OCI-LY3 (cell line): ENCODE measurements at regions not wholly inside any gene's neighbourhood (a gene's known extent, or its start where the extent isn't known, plus 50 kb on each side); places are given as distances from the start of the nearest gene placed in this dataset.

ENCODE experiments used
- EZH2phosphoT487 ChIP-seq: fragments of 200-600 bp; shearing (Covaris generic); IDR thresholded peaks from 2 replicates; pipeline ENCODE4 v1.6.1; 2018; ENCODE audit warnings: antibody characterized with exemption, mixed run types, low read depth
- TF ChIP-seq, protein P1 (sequence below): fragments of 200-600, 300-600 bp; sonication (generic); IDR thresholded peaks from 2 replicates; pipeline ENCODE4 v1.5.1; 2014; ENCODE audit warnings: antibody characterized with exemption, low read length, low read depth

DNA sequence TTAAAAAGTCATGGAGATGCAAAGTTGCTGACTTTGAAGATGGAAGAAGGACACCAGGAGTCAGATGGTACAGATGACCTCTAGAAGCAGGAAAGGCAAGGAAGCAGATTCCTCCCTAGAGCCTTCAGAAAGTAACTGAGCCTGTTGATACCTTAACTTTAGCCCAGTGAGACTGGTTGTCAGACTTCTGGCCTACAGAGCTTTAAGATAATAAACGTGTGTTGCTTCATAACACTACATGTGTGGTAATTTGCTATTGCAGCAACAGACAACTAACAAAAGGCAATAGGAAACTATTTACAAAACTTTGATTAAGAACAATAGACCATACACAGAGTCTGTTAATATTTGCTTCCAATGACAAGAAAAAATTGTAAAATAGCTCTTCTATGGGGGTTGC, 102.0 kb upstream of the USP38 start:
- TF ChIP-seq, protein P1, sequence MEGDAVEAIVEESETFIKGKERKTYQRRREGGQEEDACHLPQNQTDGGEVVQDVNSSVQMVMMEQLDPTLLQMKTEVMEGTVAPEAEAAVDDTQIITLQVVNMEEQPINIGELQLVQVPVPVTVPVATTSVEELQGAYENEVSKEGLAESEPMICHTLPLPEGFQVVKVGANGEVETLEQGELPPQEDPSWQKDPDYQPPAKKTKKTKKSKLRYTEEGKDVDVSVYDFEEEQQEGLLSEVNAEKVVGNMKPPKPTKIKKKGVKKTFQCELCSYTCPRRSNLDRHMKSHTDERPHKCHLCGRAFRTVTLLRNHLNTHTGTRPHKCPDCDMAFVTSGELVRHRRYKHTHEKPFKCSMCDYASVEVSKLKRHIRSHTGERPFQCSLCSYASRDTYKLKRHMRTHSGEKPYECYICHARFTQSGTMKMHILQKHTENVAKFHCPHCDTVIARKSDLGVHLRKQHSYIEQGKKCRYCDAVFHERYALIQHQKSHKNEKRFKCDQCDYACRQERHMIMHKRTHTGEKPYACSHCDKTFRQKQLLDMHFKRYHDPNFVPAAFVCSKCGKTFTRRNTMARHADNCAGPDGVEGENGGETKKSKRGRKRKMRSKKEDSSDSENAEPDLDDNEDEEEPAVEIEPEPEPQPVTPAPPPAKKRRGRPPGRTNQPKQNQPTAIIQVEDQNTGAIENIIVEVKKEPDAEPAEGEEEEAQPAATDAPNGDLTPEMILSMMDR = no peak
- no peak for TF ChIP-seq EZH2phosphoT487
